Neural cell (in vitro differentiated cells): ENCODE measurements at regions not wholly inside any gene's neighbourhood (a gene's known extent, or its start where the extent isn't known, plus 50 kb on each side); places are given as distances from the start of the nearest gene placed in this dataset.

ENCODE experiments used
- H2AFZ ChIP-seq: fragments of 200-600, 300-800 bp; sonication (generic), shearing (Covaris generic); 2 replicates; pipeline ENCODE4 v1.6.0; 2014; ENCODE audit warnings: low read depth, mild to moderate bottlenecking, antibody characterized with exemption, low read length, moderate library complexity
- H3F3A ChIP-seq: fragments of 200-600 bp; shearing (Covaris generic); 2 replicates; pipeline ENCODE4 v1.6.1; 2016; ENCODE audit warnings: mild to moderate bottlenecking, moderate library complexity, mixed read lengths, antibody characterized with exemption, low read length; ENCODE audit not compliant: insufficient read depth, poor library complexity, severe bottlenecking
- H3K27ac ChIP-seq: fragments of 200-600, 300-800 bp; sonication (generic), shearing (Covaris generic); 2 replicates; pipeline ENCODE4 v1.5.1; 2014; ENCODE audit warnings: mild to moderate bottlenecking, low read length, moderate library complexity
- H3K27me3 ChIP-seq: fragments of 300-800, 200-600 bp; sonication (generic), shearing (Covaris generic); 2 replicates; pipeline ENCODE4 v1.6.0; 2014; ENCODE audit warnings: mild to moderate bottlenecking, low read depth, low read length, moderate library complexity; ENCODE audit not compliant: insufficient read depth
- H3K36me3 ChIP-seq: fragments of 300-800, 200-600 bp; sonication (generic), shearing (Covaris generic); 2 replicates; pipeline ENCODE4 v1.5.1; 2014; ENCODE audit warnings: mild to moderate bottlenecking, antibody characterized with exemption, low read length, moderate library complexity; ENCODE audit not compliant: insufficient read depth
- H3K4me2 ChIP-seq: fragments of 300-800, 200-600 bp; sonication (generic), shearing (Covaris generic); 2 replicates; pipeline ENCODE4 v1.6.0; 2014; ENCODE audit warnings: mild to moderate bottlenecking, low read length
- H3K4me3 ChIP-seq: fragments of 300-800, 200-600 bp; sonication (generic), shearing (Covaris generic); 2 replicates; pipeline ENCODE4 v1.5.1; 2014; ENCODE audit warnings: mild to moderate bottlenecking, low read length, moderate library complexity
- H3K79me2 ChIP-seq: fragments of 200-600 bp; shearing (Covaris generic); replicated peaks from 2 replicates; pipeline ENCODE4 v1.6.0; 2014; ENCODE audit warnings: mild to moderate bottlenecking, low read length, moderate library complexity; ENCODE audit not compliant: insufficient read depth
- H3K9ac ChIP-seq: fragments of 300-800, 200-600 bp; sonication (generic), shearing (Covaris generic); 2 replicates; pipeline ENCODE4 v1.6.1; 2016; ENCODE audit warnings: mild to moderate bottlenecking, low read length, mixed read lengths
- H3K9me2 ChIP-seq: fragments of 200-600 bp; shearing (Covaris generic); 2 replicates; pipeline ENCODE4 v1.6.1; 2016; ENCODE audit warnings: mild to moderate bottlenecking, low read length, mixed read lengths; ENCODE audit not compliant: insufficient read depth
- H3K9me3 ChIP-seq: fragments of 200-600, 300-800 bp; sonication (generic), shearing (Covaris generic); 2 replicates; pipeline ENCODE4 v1.6.1; 2016; ENCODE audit warnings: mild to moderate bottlenecking, mixed run types, low read length, moderate library complexity, mixed read lengths
- H4K20me1 ChIP-seq: fragments of 200-600 bp; shearing (Covaris generic); 2 replicates; pipeline ENCODE4 v1.6.1; 2016; ENCODE audit warnings: mild to moderate bottlenecking, mixed run types; ENCODE audit not compliant: insufficient read depth
- CTCF ChIP-seq: fragments of 450-650 bp; IDR thresholded peaks from 2 replicates; pipeline ENCODE4 v1.5.1; 2014; ENCODE audit warnings: antibody characterized with exemption, mild to moderate bottlenecking, moderate library complexity; ENCODE audit not compliant: poor library complexity, severe bottlenecking
- EP300 ChIP-seq: fragments of 450-650 bp; conservative IDR thresholded peaks from 2 replicates; pipeline ENCODE4 v1.6.1; 2014; ENCODE audit warnings: antibody characterized with exemption, mild to moderate bottlenecking, moderate library complexity; ENCODE audit not compliant: poor library complexity, severe bottlenecking
- EZH2 ChIP-seq: fragments of 200-600, 300-800 bp; shearing (Covaris generic), sonication (generic); IDR thresholded peaks from 2 replicates; pipeline ENCODE4 v1.6.1; 2014; ENCODE audit warnings: antibody characterized with exemption, low read length, borderline replicate concordance, mild to moderate bottlenecking; ENCODE audit not compliant: insufficient read depth, poor library complexity, severe bottlenecking
- MXI1 ChIP-seq: fragments of 450-650 bp; conservative IDR thresholded peaks from 2 replicates; pipeline ENCODE4 v1.6.1; 2014; ENCODE audit warnings: antibody characterized with exemption, mild to moderate bottlenecking; ENCODE audit not compliant: poor library complexity, severe bottlenecking
- POLR2AphosphoS5 ChIP-seq: IDR thresholded peaks from 2 replicates; pipeline ENCODE4 v1.6.1; 2012
- RAD21 ChIP-seq: fragments of 450-650 bp; conservative IDR thresholded peaks from 2 replicates; pipeline ENCODE4 v1.6.1; 2014; ENCODE audit warnings: antibody characterized with exemption, mild to moderate bottlenecking, moderate library complexity
- REST ChIP-seq: IDR thresholded peaks from 2 replicates; pipeline ENCODE4 v1.6.1; 2012; ENCODE audit warnings: borderline replicate concordance
- SMC3 ChIP-seq: fragments of 450-650 bp; conservative IDR thresholded peaks from 2 replicates; pipeline ENCODE4 v1.6.1; 2014; ENCODE audit warnings: antibody characterized with exemption, mild to moderate bottlenecking, moderate library complexity; ENCODE audit not compliant: poor library complexity
- TAF1 ChIP-seq: IDR thresholded peaks from 2 replicates; pipeline ENCODE4 v1.6.1; 2012; ENCODE audit warnings: low read depth

- Histone ChIP-seq H4K20me1 (no peaks in the 10 kb centered on the region), H3K79me2 (no peaks in the 10 kb centered on the region), H3F3A (no peaks in the 10 kb centered on the region), H3K9ac (no peak overlapping the region), H3K36me3 (no peaks in the 10 kb centered on the region), H3K4me2 (no peak overlapping the region), H3K27me3 (no peaks in the 10 kb centered on the region), H3K9me3 (no peaks in the 10 kb centered on the region), H3K27ac (no peak overlapping the region), H3K4me3 (no peak overlapping the region), H3K9me2 (no peaks in the 10 kb centered on the region), H2AFZ (no peak overlapping the region)
- TF ChIP-seq CTCF (no peak), EP300 (no peak), MXI1 (no peak), REST (no peak), POLR2AphosphoS5 (no peak), SMC3 (no peak), TAF1 (no peak), EZH2 (no peak), RAD21 (no peak)
Measured at GRCh38 chr7:67644151-67644550, 647.5 kb downstream of the TYW1 start.

DNA sequence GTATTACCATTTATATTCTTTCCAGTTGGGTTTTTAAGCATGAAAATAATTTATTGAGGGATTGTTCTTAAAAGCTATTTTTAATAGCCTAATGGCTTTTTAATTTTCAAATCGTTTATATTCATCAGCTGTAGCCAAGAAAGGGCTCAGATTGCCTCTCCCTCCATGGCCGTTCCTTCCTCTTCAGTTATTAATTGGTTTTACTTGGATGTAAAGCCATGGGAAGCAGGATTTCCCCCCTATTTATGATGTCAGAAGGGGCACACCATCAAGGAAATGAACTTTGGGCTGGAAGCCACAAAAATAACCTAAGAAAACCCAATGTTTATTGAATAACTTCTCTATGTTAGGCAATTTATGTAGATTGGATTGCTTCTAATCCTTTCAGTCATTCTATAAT lies 656.3 kb downstream of the TYW1 start:
- Histone ChIP-seq H3K36me3 (no peaks in the 10 kb centered on the region), H3K27ac (no peak overlapping the region), H3K27me3 (no peaks in the 10 kb centered on the region), H3K9me3 (no peaks in the 10 kb centered on the region), H3K4me3 (no peak overlapping the region), H2AFZ (no peak overlapping the region), H3K9ac (no peak overlapping the region), H3K79me2 (no peaks in the 10 kb centered on the region), H3F3A (no peaks in the 10 kb centered on the region), H3K4me2 (no peak overlapping the region), H3K9me2 (no peaks in the 10 kb centered on the region), H4K20me1 (no peaks in the 10 kb centered on the region)
- TF ChIP-seq MXI1, result no peak
- no peak for TF ChIP-seq TAF1
- no peak for TF ChIP-seq RAD21

- Histone ChIP-seq H3K9me2 (no peaks in the 10 kb centered on the region), H2AFZ (no peak overlapping the region), H3K36me3 (no peaks in the 10 kb centered on the region), H3K27ac (no peak overlapping the region), H3K27me3 (no peaks in the 10 kb centered on the region), H3K4me2 (no peak overlapping the region), H4K20me1 (no peaks in the 10 kb centered on the region), H3K9me3 (no peaks in the 10 kb centered on the region), H3K79me2 (no peaks in the 10 kb centered on the region), H3K4me3 (no peak overlapping the region), H3K9ac (no peak overlapping the region), H3F3A (no peaks in the 10 kb centered on the region)
- TF ChIP-seq CTCF, result no peak
Measured at GRCh38 chr7:67653856-67654454, 657.3 kb downstream of the TYW1 start.
